NCI-H146 (cell line): ENCODE measurements at regions not wholly inside any gene's neighbourhood (a gene's known extent, or its start where the extent isn't known, plus 50 kb on each side); places are given as distances from the start of the nearest gene placed in this dataset.
"Not testable (repeated sequence)": the region's sequence is repeated elsewhere in the genome, so short reads cannot be mapped to it uniquely, and the experiment has no call there.

Source experiments
- DNase-seq: peaks from one replicate; lab custom pipeline; 2025; lab: John Stamatoyannopoulos, UW

GRCh38 chr4:188437535-188437934, 298.3 kb downstream of the TRIML1 start:
- DNase-seq, result no peak

- not testable (repeated sequence) for DNase-seq
Measured at GRCh38 chr4:188438391-188438824, 299.2 kb downstream of the TRIML1 start.

- DNase-seq, result no peak
Measured at GRCh38 chr4:188439641-188440311, 300.5 kb downstream of the TRIML1 start.

GRCh38 chr4:188444500-188444899, 305.3 kb downstream of the TRIML1 start:
- DNase-seq, result no peak

- DNase-seq, result not testable (repeated sequence)
Measured at GRCh38 chr4:188448996-188449395, 309.8 kb downstream of the TRIML1 start.

- DNase-seq, result no peak
Measured at GRCh38 chr4:188450571-188450970, 311.3 kb downstream of the TRIML1 start.

GRCh38 chr4:188452097-188452496, 312.9 kb downstream of the TRIML1 start:
- no peak for DNase-seq

GRCh38 chr4:188454575-188454974, 315.3 kb downstream of the TRIML1 start:
- DNase-seq, result no peak

GRCh38 chr4:188455062-188455752, 316.0 kb downstream of the TRIML1 start:
- no peak for DNase-seq

GRCh38 chr4:188459381-188459780, 320.1 kb downstream of the TRIML1 start:
- no peak for DNase-seq

GRCh38 chr4:188463909-188464308, 324.7 kb downstream of the TRIML1 start:
- DNase-seq, result no peak

GRCh38 chr4:188466001-188466400, 326.8 kb downstream of the TRIML1 start:
- DNase-seq, result no peak

- DNase-seq, result no peak
Measured at GRCh38 chr4:188484256-188484655, 345.0 kb downstream of the TRIML1 start.

GRCh38 chr4:188485906-188486305, 346.7 kb downstream of the TRIML1 start:
- DNase-seq, result no peak

GRCh38 chr4:188492886-188493285, 353.6 kb downstream of the TRIML1 start:
- DNase-seq, result no peak

- DNase-seq, result no peak
Measured at GRCh38 chr4:188495169-188495568, 355.9 kb downstream of the TRIML1 start.

GRCh38 chr4:188511431-188511830, 372.2 kb downstream of the TRIML1 start:
- DNase-seq, result no peak

- no peak for DNase-seq
Measured at GRCh38 chr4:188532751-188533150, 393.5 kb downstream of the TRIML1 start.

- no peak for DNase-seq
Measured at GRCh38 chr4:188534297-188534696, 395.1 kb downstream of the TRIML1 start.

- no peak for DNase-seq
Measured at GRCh38 chr4:188534917-188535316, 395.7 kb downstream of the TRIML1 start.

- DNase-seq, result no peak
Measured at GRCh38 chr4:188536826-188537225, 397.6 kb downstream of the TRIML1 start.

- DNase-seq, result no peak
Measured at GRCh38 chr4:188550296-188550695, 411.1 kb downstream of the TRIML1 start.

GRCh38 chr4:188551156-188551555, 411.9 kb downstream of the TRIML1 start:
- no peak for DNase-seq
